Hepatocyte (in vitro differentiated cells): ENCODE measurements at regions not wholly inside any gene's neighbourhood (a gene's known extent, or its start where the extent isn't known, plus 50 kb on each side); places are given as distances from the start of the nearest gene placed in this dataset.

Source experiments
- DNase-seq: peaks from one replicate; pipeline ENCODE4 v3.0.0-alpha.2; 2016; ENCODE audit warnings: low spot score
- H2AFZ ChIP-seq: fragments of 200-600 bp; sonication (generic); 2 replicates; pipeline ENCODE4 v1.6.0; 2016; ENCODE audit warnings: antibody characterized with exemption, mild to moderate bottlenecking
- H3K27ac ChIP-seq: fragments of 200-600 bp; sonication (generic); 2 replicates; pipeline ENCODE4 v1.5.1; 2016; ENCODE audit warnings: mild to moderate bottlenecking
- H3K27me3 ChIP-seq: fragments of 200-600 bp; sonication (generic); 2 replicates; pipeline ENCODE4 v1.6.1; 2016
- H3K36me3 ChIP-seq: fragments of 200-600 bp; sonication (generic); replicated peaks from 2 replicates; pipeline ENCODE4 v1.5.1; 2016; ENCODE audit warnings: low read depth; ENCODE audit not compliant: insufficient read depth
- H3K4me1 ChIP-seq: fragments of 200-600 bp; sonication (generic); 2 replicates; pipeline ENCODE4 v1.5.1; 2016; ENCODE audit warnings: mild to moderate bottlenecking, moderate library complexity; ENCODE audit not compliant: insufficient read depth
- H3K4me2 ChIP-seq: fragments of 200-600 bp; sonication (generic); 2 replicates; pipeline ENCODE4 v1.6.0; 2016
- H3K4me3 ChIP-seq: fragments of 200-600 bp; sonication (generic); 2 replicates; pipeline ENCODE4 v1.5.1; 2016; ENCODE audit warnings: mild to moderate bottlenecking
- H3K79me2 ChIP-seq: fragments of 200-600 bp; sonication (generic); 2 replicates; pipeline ENCODE4 v1.6.0; 2017; ENCODE audit warnings: mild to moderate bottlenecking
- H3K9me2 ChIP-seq: fragments of 200-600 bp; sonication (generic); replicated peaks from 2 replicates; pipeline ENCODE4 v1.6.0; 2017; ENCODE audit warnings: mild to moderate bottlenecking; ENCODE audit not compliant: insufficient read depth
- H3K9me3 ChIP-seq: fragments of 200-600 bp; sonication (generic); 2 replicates; pipeline ENCODE4 v1.5.1; 2016; ENCODE audit warnings: low read depth, mild to moderate bottlenecking
- H4K20me1 ChIP-seq: fragments of 200-600 bp; sonication (generic); 2 replicates; pipeline ENCODE4 v1.6.0; 2016; ENCODE audit warnings: mild to moderate bottlenecking; ENCODE audit not compliant: insufficient read depth, poor library complexity, severe bottlenecking
- CTCF ChIP-seq: fragments of 200-600 bp; sonication (generic); IDR thresholded peaks from 2 replicates; pipeline ENCODE4 v1.5.1; 2016; ENCODE audit warnings: antibody characterized with exemption, mild to moderate bottlenecking; ENCODE audit not compliant: poor library complexity
- EZH2 ChIP-seq: fragments of 200-600 bp; sonication (generic); IDR thresholded peaks from 2 replicates; pipeline ENCODE4 v1.6.1; 2016; ENCODE audit warnings: antibody characterized with exemption, mild to moderate bottlenecking, borderline replicate concordance
- EZH2phosphoT487 ChIP-seq: fragments of 200-600 bp; sonication (generic); IDR thresholded peaks from one replicate; pipeline ENCODE4 v1.6.1; 2018; ENCODE audit warnings: antibody characterized with exemption, mild to moderate bottlenecking, low read depth, moderate library complexity; ENCODE audit not compliant: unreplicated experiment, severe bottlenecking
- WGBS: methylation state at CpG from one replicate; pipeline ENCODE4 v1.1.6; 2016; ENCODE audit warnings: low lambda C conversion rate; ENCODE audit errors: missing lambda C conversion rate; 5-methylcytosine and 5-hydroxymethylcytosine counted together

GRCh38 chr14:25118671-25119070, 68.7 kb upstream of the STXBP6 start:
- Histone ChIP-seq H3K4me2 (no peak overlapping the region), H4K20me1 (no peaks in the 10 kb centered on the region)
- 74% methylated on average over 2 of the region's 2 CpGs for WGBS

GRCh38 chr14:25117342-25117741, 67.4 kb upstream of the STXBP6 start:
- DNase-seq: no peak
- H3K4me3 ChIP-seq: no peak overlapping the region
- H3K4me1 ChIP-seq: no peaks in the 10 kb centered on the region
- peak overlapping the region; percentile 28 for H3K27ac ChIP-seq
- H3K79me2 ChIP-seq: no peaks in the 10 kb centered on the region
- no peaks in the 10 kb centered on the region for H3K36me3 ChIP-seq
- H4K20me1 ChIP-seq: no peaks in the 10 kb centered on the region
- no peaks in the 10 kb centered on the region for H3K9me3 ChIP-seq
- H3K9me2 ChIP-seq: no peaks in the 10 kb centered on the region
- WGBS: 88% methylated on average over 1 of the region's 1 CpG
- no peak overlapping the region for H2AFZ ChIP-seq
- H3K4me2 ChIP-seq: peak overlapping the region; percentile 22
- TF ChIP-seq EZH2 (no peak), CTCF (no peak), EZH2phosphoT487 (no peak)
- no peaks in the 10 kb centered on the region for H3K27me3 ChIP-seq

More at GRCh38 chr14:25118671-25119070, 68.7 kb upstream of the STXBP6 start:
- Histone ChIP-seq H2AFZ (no peak overlapping the region), H3K9me3 (no peaks in the 10 kb centered on the region), H3K27me3 (no peaks in the 10 kb centered on the region), H3K27ac (no peak overlapping the region), H3K4me3 (no peak overlapping the region), H3K9me2 (no peaks in the 10 kb centered on the region), H3K79me2 (no peaks in the 10 kb centered on the region), H3K36me3 (no peaks in the 10 kb centered on the region), H3K4me1 (no peaks in the 10 kb centered on the region)
- TF ChIP-seq CTCF (no peak), EZH2 (no peak), EZH2phosphoT487 (no peak)
- DNase-seq: no peak

- H3K27me3 ChIP-seq: no peaks in the 10 kb centered on the region
- no peaks in the 10 kb centered on the region for H4K20me1 ChIP-seq
- H3K4me1 ChIP-seq: no peaks in the 10 kb centered on the region
- no peaks in the 10 kb centered on the region for H3K9me2 ChIP-seq
- no peaks in the 10 kb centered on the region for H3K9me3 ChIP-seq
- H3K79me2 ChIP-seq: no peaks in the 10 kb centered on the region
- peak overlapping the region; percentile 28 for H3K27ac ChIP-seq
- peak overlapping the region; percentile 22 for H3K4me2 ChIP-seq
- peak; percentile 35 for DNase-seq
- no peak overlapping the region for H2AFZ ChIP-seq
- no peak for TF ChIP-seq EZH2phosphoT487
- no peak for TF ChIP-seq EZH2
- H3K4me3 ChIP-seq: no peak overlapping the region
- H3K36me3 ChIP-seq: no peaks in the 10 kb centered on the region
Measured at GRCh38 chr14:25116607-25117006, 66.7 kb upstream of the STXBP6 start.

GRCh38 chr14:25113394-25113793, 63.4 kb upstream of the STXBP6 start:
- H4K20me1 ChIP-seq: no peaks in the 10 kb centered on the region
- no peaks in the 10 kb centered on the region for H3K9me2 ChIP-seq
- H3K4me2 ChIP-seq: no peak overlapping the region
- no peak overlapping the region for H3K4me3 ChIP-seq
- H3K27me3 ChIP-seq: no peaks in the 10 kb centered on the region
- no peak overlapping the region for H3K27ac ChIP-seq
- H3K36me3 ChIP-seq: no peaks in the 10 kb centered on the region
- no peak for DNase-seq
- no peak overlapping the region for H2AFZ ChIP-seq
- H3K4me1 ChIP-seq: peaks cover 10% of the 10 kb centered on the region
- WGBS: 90% methylated on average over 1 of the region's 1 CpG
- TF ChIP-seq EZH2phosphoT487 (no peak), CTCF (no peak), EZH2 (no peak)
- no peaks in the 10 kb centered on the region for H3K79me2 ChIP-seq
- no peaks in the 10 kb centered on the region for H3K9me3 ChIP-seq
